Keratinocyte (primary cell): ENCODE measurements at regions not wholly inside any gene's neighbourhood (a gene's known extent, or its start where the extent isn't known, plus 50 kb on each side); places are given as distances from the start of the nearest gene placed in this dataset.

Source experiments
- EZH2 ChIP-seq: IDR thresholded peaks from one replicate; pipeline ENCODE4 v1.6.1; 2012; ENCODE audit warnings: inconsistent platforms, mild to moderate bottlenecking, low read length, moderate library complexity
- TF ChIP-seq, protein P1 (sequence below), 3 experiments: IDR thresholded peaks in 1 of 3; conservative IDR thresholded peaks in 1 of 3; optimal IDR thresholded peaks in 1 of 3; 2 replicates in 2 of 3; 3 replicates in 1 of 3; pipeline versions ENCODE3 to v1.5.1; 2011; ENCODE audit warnings: low read length in 3 of 3, mild to moderate bottlenecking in 3 of 3, moderate library complexity in 2 of 3, control low read depth in 1 of 3, inconsistent platforms in 1 of 3; ENCODE audit not compliant: insufficient read depth in 2 of 3; ENCODE audit errors: extremely low read depth in 1 of 3

GRCh38 chr6:84835340-84835739, 70.9 kb upstream of the TBX18 start:
- TF ChIP-seq, protein P1, sequence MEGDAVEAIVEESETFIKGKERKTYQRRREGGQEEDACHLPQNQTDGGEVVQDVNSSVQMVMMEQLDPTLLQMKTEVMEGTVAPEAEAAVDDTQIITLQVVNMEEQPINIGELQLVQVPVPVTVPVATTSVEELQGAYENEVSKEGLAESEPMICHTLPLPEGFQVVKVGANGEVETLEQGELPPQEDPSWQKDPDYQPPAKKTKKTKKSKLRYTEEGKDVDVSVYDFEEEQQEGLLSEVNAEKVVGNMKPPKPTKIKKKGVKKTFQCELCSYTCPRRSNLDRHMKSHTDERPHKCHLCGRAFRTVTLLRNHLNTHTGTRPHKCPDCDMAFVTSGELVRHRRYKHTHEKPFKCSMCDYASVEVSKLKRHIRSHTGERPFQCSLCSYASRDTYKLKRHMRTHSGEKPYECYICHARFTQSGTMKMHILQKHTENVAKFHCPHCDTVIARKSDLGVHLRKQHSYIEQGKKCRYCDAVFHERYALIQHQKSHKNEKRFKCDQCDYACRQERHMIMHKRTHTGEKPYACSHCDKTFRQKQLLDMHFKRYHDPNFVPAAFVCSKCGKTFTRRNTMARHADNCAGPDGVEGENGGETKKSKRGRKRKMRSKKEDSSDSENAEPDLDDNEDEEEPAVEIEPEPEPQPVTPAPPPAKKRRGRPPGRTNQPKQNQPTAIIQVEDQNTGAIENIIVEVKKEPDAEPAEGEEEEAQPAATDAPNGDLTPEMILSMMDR (optimal IDR thresholded peaks at IDR 0.05 in 1 of 3, IDR thresholded peaks at IDR 0.05 in 1 of 3, conservative IDR thresholded peaks at IDR 0.05 in 1 of 3; ENCODE audit: extremely low read depth in 1 of 3, insufficient read depth in 2 of 3, low read length in 3 of 3), result no peak
- no peak for TF ChIP-seq EZH2
